ENCODE measurements at regions not wholly inside any gene's neighbourhood (a gene's known extent, or its start where the extent isn't known, plus 50 kb on each side); places are given as distances from the start of the nearest gene placed in this dataset.

GRCh38 chr5:116842514-116842961 lies 267.9 kb upstream of the SEMA6A start:
- DNase-seq (ENCODE audit: extremely low spot score), result no peak
- POLR2A ChIA-PET, result no interaction called here
- CTCF ChIA-PET, result no interaction called here
- no peak for TF ChIP-seq CTCF (IDR thresholded peaks at IDR 0.05; ENCODE audit: control extremely low read depth, extremely low read depth, low read depth, missing control alignments)

GRCh38 chr5:116841734-116842133 lies 267.1 kb upstream of the SEMA6A start:
- no peak for TF ChIP-seq CTCF (IDR thresholded peaks at IDR 0.05; ENCODE audit: control extremely low read depth, extremely low read depth, low read depth, missing control alignments)
- no peak for DNase-seq (ENCODE audit: extremely low spot score)
- CTCF ChIA-PET, result interaction anchor here (1.0 kb wide), 1 partner anchor 65 kb away, joined by 6 read pairs; no protein-coding TSS in a partner anchor
- POLR2A ChIA-PET, result no interaction called here

GRCh38 chr5:116838011-116838536 lies 263.5 kb upstream of the SEMA6A start:
- ChIA-PET POLR2A (no interaction called here), CTCF (interaction anchor here (1.3 to 1.6 kb wide), 3 partner anchors 8 to 24 kb away, joined by 5 read pairs; no protein-coding TSS in a partner anchor)
- DNase-seq (ENCODE audit: extremely low spot score), result no peak
- no peak for TF ChIP-seq CTCF (IDR thresholded peaks at IDR 0.05; ENCODE audit: control extremely low read depth, extremely low read depth, low read depth, missing control alignments)

- CTCF ChIA-PET, result interaction anchor here (1.0 kb wide), 1 partner anchor 10 kb away, joined by 3 read pairs; no protein-coding TSS in a partner anchor
- POLR2A ChIA-PET, result no interaction called here
- no peak for TF ChIP-seq CTCF (IDR thresholded peaks at IDR 0.05; ENCODE audit: control extremely low read depth, extremely low read depth, low read depth, missing control alignments)
Measured at GRCh38 chr5:116834796-116835515, 260.3 kb upstream of the SEMA6A start.

DNA sequence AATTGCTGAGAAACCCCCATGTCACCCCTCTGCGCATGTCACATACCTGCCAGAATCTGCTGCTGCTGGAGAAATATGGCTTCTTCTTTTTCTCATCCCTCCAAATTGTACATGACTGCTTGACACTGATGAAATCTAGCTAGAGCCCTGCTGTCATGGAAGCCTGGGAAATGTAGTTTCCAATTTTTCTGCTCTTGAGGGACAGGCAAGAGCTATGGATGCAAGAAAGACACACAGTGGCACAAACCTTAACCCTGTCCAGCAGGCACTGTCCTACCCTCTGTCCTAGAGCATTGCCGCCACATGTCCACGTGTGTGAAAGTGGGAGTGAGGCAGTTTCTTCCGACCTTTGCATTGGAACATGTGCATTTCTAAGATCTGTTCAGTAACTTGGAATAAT lies 255.5 kb upstream of the SEMA6A start:
- no peak for TF ChIP-seq CTCF (IDR thresholded peaks at IDR 0.05; ENCODE audit: control extremely low read depth, extremely low read depth, low read depth, missing control alignments)
- POLR2A ChIA-PET, result no interaction called here
- no peak for DNase-seq (ENCODE audit: extremely low spot score)
- CTCF ChIA-PET, result interaction anchor here (1.3 kb wide), 1 partner anchor 8 kb away, joined by 5 read pairs; no protein-coding TSS in a partner anchor

More at GRCh38 chr5:116834796-116835515, 260.3 kb upstream of the SEMA6A start:
- DNase-seq (ENCODE audit: extremely low spot score), result no peak

- DNase-seq (ENCODE audit: extremely low spot score), result no peak
- TF ChIP-seq CTCF (IDR thresholded peaks at IDR 0.05; ENCODE audit: control extremely low read depth, extremely low read depth, low read depth, missing control alignments), result no peak
- ChIA-PET CTCF (no interaction called here), POLR2A (no interaction called here)
Measured at GRCh38 chr5:116827078-116827477, 252.5 kb upstream of the SEMA6A start.
